DOHH2 (cell line): ENCODE measurements at regions not wholly inside any gene's neighbourhood (a gene's known extent, or its start where the extent isn't known, plus 50 kb on each side); places are given as distances from the start of the nearest gene placed in this dataset.

Experiments
- H3F3A ChIP-seq: fragments of 200-600 bp; sonication (generic), shearing (Covaris generic); 2 replicates; pipeline ENCODE4 v1.6.0; 2016; ENCODE audit warnings: antibody characterized with exemption, mild to moderate bottlenecking; ENCODE audit not compliant: control insufficient read depth, insufficient read depth
- H3K27ac ChIP-seq: fragments of 200-600 bp; sonication (generic); 2 replicates; pipeline ENCODE4 v1.5.1; 2014; ENCODE audit warnings: low read depth, mild to moderate bottlenecking, low read length, moderate library complexity
- H3K27me3 ChIP-seq: fragments of 200-600 bp; sonication (generic); 2 replicates; pipeline ENCODE4 v1.6.1; 2014; ENCODE audit warnings: mild to moderate bottlenecking, low read length, mixed read lengths; ENCODE audit not compliant: control insufficient read depth
- H3K36me3 ChIP-seq: fragments of 200-600 bp; sonication (generic); 2 replicates; pipeline ENCODE4 v1.6.1; 2014; ENCODE audit warnings: mild to moderate bottlenecking, low read length, moderate library complexity, mixed read lengths; ENCODE audit not compliant: control insufficient read depth
- H3K4me1 ChIP-seq: fragments of 200-600 bp; sonication (generic); 2 replicates; pipeline ENCODE4 v1.6.1; 2014; ENCODE audit warnings: mild to moderate bottlenecking, low read length, mixed read lengths; ENCODE audit not compliant: control insufficient read depth
- H3K4me2 ChIP-seq: fragments of 200-600 bp; sonication (generic); 2 replicates; pipeline ENCODE4 v1.6.0; 2014; ENCODE audit warnings: mild to moderate bottlenecking, low read length, moderate library complexity
- H3K4me3 ChIP-seq: fragments of 200-600 bp; sonication (generic); 2 replicates; pipeline ENCODE4 v1.5.1; 2014; ENCODE audit warnings: mild to moderate bottlenecking, low read length, mixed read lengths
- H3K79me2 ChIP-seq: fragments of 200-600 bp; sonication (generic); 2 replicates; pipeline ENCODE4 v1.6.1; 2014; ENCODE audit warnings: mild to moderate bottlenecking, low read length, mixed read lengths; ENCODE audit not compliant: control insufficient read depth
- H3K9me2 ChIP-seq: fragments of 200-600 bp; sonication (generic); replicated peaks from 2 replicates; pipeline ENCODE4 v1.6.1; 2014; ENCODE audit warnings: mild to moderate bottlenecking, low read length, mixed read lengths; ENCODE audit not compliant: control insufficient read depth
- H3K9me3 ChIP-seq: fragments of 200-600 bp; sonication (generic); 2 replicates; pipeline ENCODE4 v1.6.1; 2014; ENCODE audit warnings: antibody characterized with exemption, low read length, mixed read lengths; ENCODE audit not compliant: control insufficient read depth, insufficient read depth
- H4K20me1 ChIP-seq: fragments of 200-600 bp; sonication (generic); 2 replicates; pipeline ENCODE4 v1.6.0; 2014; ENCODE audit warnings: low read depth, mild to moderate bottlenecking, antibody characterized with exemption, low read length, moderate library complexity; ENCODE audit not compliant: control insufficient read depth, insufficient read depth
- EZH2phosphoT487 ChIP-seq: fragments of 200-600 bp; sonication (generic); IDR thresholded peaks from 2 replicates; pipeline ENCODE4 v1.6.1; 2017; ENCODE audit warnings: borderline replicate concordance, mild to moderate bottlenecking, antibody characterized with exemption, low read length, moderate library complexity, mixed read lengths
- TF ChIP-seq, protein P1 (sequence below): fragments of 200-600 bp; sonication (generic); IDR thresholded peaks from one replicate; pipeline ENCODE4 v1.5.1; 2014; ENCODE audit warnings: antibody characterized with exemption, mild to moderate bottlenecking, low read depth, low read length; ENCODE audit not compliant: poor library complexity, severe bottlenecking

DNA sequence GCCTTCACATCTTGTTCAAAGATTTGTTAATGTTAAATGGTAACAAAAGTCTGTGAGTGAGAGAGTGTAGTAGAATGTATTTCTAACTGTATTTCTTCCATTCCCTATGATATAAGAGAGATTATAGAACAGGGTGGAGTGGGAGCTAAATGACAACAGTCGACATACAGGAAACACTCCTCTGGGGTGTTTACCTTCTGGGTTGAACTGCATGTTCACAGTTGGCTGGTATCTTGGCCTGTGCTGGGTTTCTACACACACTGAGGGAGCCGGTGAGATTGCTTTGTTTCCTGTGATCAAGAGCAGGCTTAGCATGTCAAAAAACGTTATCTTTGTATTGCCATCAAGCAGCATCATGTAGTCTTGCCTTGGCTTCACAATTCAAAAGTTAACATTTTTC lies 274.3 kb upstream of the FAR2 start:
- Histone ChIP-seq H4K20me1 (no peaks in the 10 kb centered on the region), H3K4me2 (no peak overlapping the region), H3K4me3 (no peak overlapping the region), H3K36me3 (no peaks in the 10 kb centered on the region), H3K9me3 (no peaks in the 10 kb centered on the region), H3K27ac (no peak overlapping the region), H3K27me3 (no peaks in the 10 kb centered on the region), H3F3A (no peaks in the 10 kb centered on the region), H3K9me2 (no peaks in the 10 kb centered on the region), H3K79me2 (no peaks in the 10 kb centered on the region), H3K4me1 (no peaks in the 10 kb centered on the region)
- TF ChIP-seq, protein P1, sequence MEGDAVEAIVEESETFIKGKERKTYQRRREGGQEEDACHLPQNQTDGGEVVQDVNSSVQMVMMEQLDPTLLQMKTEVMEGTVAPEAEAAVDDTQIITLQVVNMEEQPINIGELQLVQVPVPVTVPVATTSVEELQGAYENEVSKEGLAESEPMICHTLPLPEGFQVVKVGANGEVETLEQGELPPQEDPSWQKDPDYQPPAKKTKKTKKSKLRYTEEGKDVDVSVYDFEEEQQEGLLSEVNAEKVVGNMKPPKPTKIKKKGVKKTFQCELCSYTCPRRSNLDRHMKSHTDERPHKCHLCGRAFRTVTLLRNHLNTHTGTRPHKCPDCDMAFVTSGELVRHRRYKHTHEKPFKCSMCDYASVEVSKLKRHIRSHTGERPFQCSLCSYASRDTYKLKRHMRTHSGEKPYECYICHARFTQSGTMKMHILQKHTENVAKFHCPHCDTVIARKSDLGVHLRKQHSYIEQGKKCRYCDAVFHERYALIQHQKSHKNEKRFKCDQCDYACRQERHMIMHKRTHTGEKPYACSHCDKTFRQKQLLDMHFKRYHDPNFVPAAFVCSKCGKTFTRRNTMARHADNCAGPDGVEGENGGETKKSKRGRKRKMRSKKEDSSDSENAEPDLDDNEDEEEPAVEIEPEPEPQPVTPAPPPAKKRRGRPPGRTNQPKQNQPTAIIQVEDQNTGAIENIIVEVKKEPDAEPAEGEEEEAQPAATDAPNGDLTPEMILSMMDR = no peak
- no peak for TF ChIP-seq EZH2phosphoT487

DNA sequence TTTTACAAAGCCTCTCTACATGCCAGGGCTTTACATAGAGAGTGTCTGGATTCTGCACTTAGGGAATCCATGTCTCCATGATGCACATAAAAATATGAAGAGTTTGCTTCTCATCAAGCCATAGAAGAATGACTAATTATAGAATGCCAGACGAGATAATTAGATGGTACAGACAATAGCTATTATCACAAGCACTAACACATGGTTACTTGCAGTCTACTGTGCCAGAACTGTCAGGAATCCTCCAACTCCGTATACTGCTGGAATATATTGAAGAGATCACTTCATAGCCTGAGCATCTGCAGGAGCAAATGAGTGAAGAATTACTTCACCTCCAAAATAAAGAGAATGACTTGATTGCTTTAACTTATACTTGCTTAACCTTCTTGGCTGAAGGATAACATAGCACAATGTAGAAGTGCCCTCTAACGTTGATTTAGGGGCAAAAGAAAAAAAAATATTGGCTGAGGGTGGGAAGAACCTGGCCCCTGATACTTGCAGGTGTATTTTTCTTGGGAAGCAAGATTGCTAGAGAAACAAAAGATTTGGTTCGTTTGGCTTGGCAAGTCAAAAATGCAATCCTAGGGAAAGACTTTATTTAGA lies 272.8 kb upstream of the FAR2 start:
- H3K4me2 ChIP-seq = no peak overlapping the region
- H4K20me1 ChIP-seq = no peaks in the 10 kb centered on the region
- H3K4me3 ChIP-seq = no peak overlapping the region
- H3F3A ChIP-seq = no peaks in the 10 kb centered on the region
- H3K27ac ChIP-seq = no peak overlapping the region
- no peaks in the 10 kb centered on the region for H3K36me3 ChIP-seq
- H3K9me2 ChIP-seq = no peaks in the 10 kb centered on the region
- no peaks in the 10 kb centered on the region for H3K4me1 ChIP-seq
- H3K79me2 ChIP-seq = no peaks in the 10 kb centered on the region
- H3K27me3 ChIP-seq = no peaks in the 10 kb centered on the region
- no peaks in the 10 kb centered on the region for H3K9me3 ChIP-seq
- TF ChIP-seq EZH2phosphoT487 = no peak
- TF ChIP-seq, protein P1 = no peak

DNA sequence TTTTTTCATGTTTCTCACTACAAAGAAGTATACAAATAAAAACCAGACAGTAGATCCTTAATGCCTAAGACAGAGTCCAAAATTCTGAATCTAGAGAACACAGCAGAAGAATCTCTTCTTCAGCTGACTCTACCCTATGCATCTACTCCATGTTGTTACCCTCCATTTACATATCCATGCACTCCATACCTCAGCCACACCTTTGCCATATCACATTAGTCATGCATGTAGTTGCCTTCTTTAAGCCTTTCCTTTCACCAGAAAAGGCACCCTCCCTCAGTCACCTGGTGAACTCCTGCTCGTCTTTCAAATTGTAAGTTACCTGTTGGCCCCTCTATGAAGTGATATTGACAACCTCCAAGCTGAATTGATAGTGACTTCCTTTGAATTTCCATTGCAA lies 271.2 kb upstream of the FAR2 start:
- TF ChIP-seq, protein P1 = no peak
- TF ChIP-seq EZH2phosphoT487 = no peak
- Histone ChIP-seq H3F3A (no peaks in the 10 kb centered on the region), H3K4me3 (no peak overlapping the region)

DNA sequence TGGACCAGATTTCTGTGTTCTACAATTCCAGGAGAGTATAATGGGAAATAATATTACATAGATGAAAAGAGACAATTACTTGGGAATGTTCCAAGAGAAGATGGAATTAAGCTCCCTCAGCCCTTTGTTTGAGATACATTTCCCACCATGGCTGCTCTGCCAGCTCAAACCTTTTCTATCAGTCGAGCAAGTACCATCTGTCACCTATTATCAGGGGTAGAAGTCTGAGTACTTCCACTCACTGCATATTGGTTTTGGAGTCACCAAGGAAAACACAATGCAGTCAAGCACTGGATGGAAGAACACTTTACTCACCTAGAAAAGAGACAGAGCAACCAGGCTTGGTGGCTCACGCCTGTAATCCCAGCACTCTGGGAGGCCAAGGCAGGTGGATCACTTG lies 270.4 kb upstream of the FAR2 start:
- Histone ChIP-seq H3K4me3 (no peak overlapping the region), H3K4me2 (no peak overlapping the region), H3K27ac (no peak overlapping the region)

More for the DNA sequence above, 271.2 kb upstream of the FAR2 start:
- Histone ChIP-seq H3K79me2 (no peaks in the 10 kb centered on the region), H3K36me3 (no peaks in the 10 kb centered on the region), H3K9me2 (no peaks in the 10 kb centered on the region), H3K4me1 (no peaks in the 10 kb centered on the region), H3K27me3 (no peaks in the 10 kb centered on the region), H3K4me2 (no peak overlapping the region), H3K27ac (no peak overlapping the region), H4K20me1 (no peaks in the 10 kb centered on the region), H3K9me3 (no peaks in the 10 kb centered on the region)

More for the DNA sequence above, 270.4 kb upstream of the FAR2 start:
- no peaks in the 10 kb centered on the region for H3F3A ChIP-seq
- no peaks in the 10 kb centered on the region for H3K36me3 ChIP-seq
- no peaks in the 10 kb centered on the region for H3K9me2 ChIP-seq
- no peaks in the 10 kb centered on the region for H3K27me3 ChIP-seq
- no peak for TF ChIP-seq EZH2phosphoT487
- TF ChIP-seq, protein P1 = no peak
- no peaks in the 10 kb centered on the region for H3K79me2 ChIP-seq
- no peaks in the 10 kb centered on the region for H4K20me1 ChIP-seq
- H3K4me1 ChIP-seq = no peaks in the 10 kb centered on the region
- H3K9me3 ChIP-seq = no peaks in the 10 kb centered on the region
